ENCODE measurements at regions not wholly inside any gene's neighbourhood (a gene's known extent, or its start where the extent isn't known, plus 50 kb on each side); places are given as distances from the start of the nearest gene placed in this dataset.

DNA sequence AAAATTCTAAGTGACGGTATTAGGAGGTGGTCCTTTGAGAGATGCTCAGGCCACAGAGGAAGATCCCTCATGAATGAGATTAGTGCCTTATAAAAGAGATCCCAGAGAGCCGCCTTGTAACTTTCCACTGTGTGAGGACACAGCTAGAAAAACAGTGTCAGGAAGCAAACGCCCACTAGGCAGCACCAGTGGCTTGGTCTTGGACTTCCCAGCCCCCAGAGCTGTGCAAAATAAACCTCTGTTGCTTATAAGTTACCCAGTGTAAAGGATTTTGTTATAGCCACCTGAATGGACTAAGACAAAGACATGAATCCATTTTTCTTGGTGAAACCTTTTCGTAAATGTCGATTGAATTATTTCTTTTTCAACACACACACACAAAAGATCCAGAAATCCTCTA lies 141.0 kb downstream of the CBLN1 start:
- H3K9me2 ChIP-seq: no peaks in the 10 kb centered on the region
- H3K4me3 ChIP-seq (ENCODE audit: low read depth in 2 of 2, low read length in 1 of 2): no peak overlapping the region
- no peak for DNase-seq
- no peaks in the 10 kb centered on the region for H3F3A ChIP-seq (replicated peaks; ENCODE audit: insufficient read depth)
- POLR2A ChIA-PET: no interaction called here
- H3K27me3 ChIP-seq (ENCODE audit: insufficient read depth): no peaks in the 10 kb centered on the region; the same call in 1 of the 2 replicates
- H3K27ac ChIP-seq (ENCODE audit: low read depth in 2 of 2, low read length in 1 of 2): no peak overlapping the region
- H2AFZ ChIP-seq (ENCODE audit: low read depth): no peak overlapping the region
- TF ChIP-seq FOSL2 (IDR thresholded peaks at IDR 0.05; ENCODE audit: borderline replicate concordance, low read depth) (no peak), TAF1 (IDR thresholded peaks at IDR 0.05; ENCODE audit: borderline replicate concordance, low read depth, low read length) (no peak), RXRA (IDR thresholded peaks at IDR 0.05; ENCODE audit: borderline replicate concordance, low read depth) (no peak), JUND (IDR thresholded peaks at IDR 0.05) (no peak), ELF1 (IDR thresholded peaks at IDR 0.05) (no peak), RAD21 (IDR thresholded peaks at IDR 0.05; ENCODE audit: low read length) (no peak)
- TF ChIP-seq, protein P1, sequence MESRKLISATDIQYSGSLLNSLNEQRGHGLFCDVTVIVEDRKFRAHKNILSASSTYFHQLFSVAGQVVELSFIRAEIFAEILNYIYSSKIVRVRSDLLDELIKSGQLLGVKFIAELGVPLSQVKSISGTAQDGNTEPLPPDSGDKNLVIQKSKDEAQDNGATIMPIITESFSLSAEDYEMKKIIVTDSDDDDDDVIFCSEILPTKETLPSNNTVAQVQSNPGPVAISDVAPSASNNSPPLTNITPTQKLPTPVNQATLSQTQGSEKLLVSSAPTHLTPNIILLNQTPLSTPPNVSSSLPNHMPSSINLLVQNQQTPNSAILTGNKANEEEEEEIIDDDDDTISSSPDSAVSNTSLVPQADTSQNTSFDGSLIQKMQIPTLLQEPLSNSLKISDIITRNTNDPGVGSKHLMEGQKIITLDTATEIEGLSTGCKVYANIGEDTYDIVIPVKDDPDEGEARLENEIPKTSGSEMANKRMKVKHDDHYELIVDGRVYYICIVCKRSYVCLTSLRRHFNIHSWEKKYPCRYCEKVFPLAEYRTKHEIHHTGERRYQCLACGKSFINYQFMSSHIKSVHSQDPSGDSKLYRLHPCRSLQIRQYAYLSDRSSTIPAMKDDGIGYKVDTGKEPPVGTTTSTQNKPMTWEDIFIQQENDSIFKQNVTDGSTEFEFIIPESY (IDR thresholded peaks at IDR 0.05; ENCODE audit: borderline replicate concordance, low read depth): no peak
- TF ChIP-seq, protein P2, sequence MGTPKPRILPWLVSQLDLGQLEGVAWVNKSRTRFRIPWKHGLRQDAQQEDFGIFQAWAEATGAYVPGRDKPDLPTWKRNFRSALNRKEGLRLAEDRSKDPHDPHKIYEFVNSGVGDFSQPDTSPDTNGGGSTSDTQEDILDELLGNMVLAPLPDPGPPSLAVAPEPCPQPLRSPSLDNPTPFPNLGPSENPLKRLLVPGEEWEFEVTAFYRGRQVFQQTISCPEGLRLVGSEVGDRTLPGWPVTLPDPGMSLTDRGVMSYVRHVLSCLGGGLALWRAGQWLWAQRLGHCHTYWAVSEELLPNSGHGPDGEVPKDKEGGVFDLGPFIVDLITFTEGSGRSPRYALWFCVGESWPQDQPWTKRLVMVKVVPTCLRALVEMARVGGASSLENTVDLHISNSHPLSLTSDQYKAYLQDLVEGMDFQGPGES (IDR thresholded peaks at IDR 0.05; ENCODE audit: low read depth, low read length): no peak
- TF ChIP-seq, protein P3, sequence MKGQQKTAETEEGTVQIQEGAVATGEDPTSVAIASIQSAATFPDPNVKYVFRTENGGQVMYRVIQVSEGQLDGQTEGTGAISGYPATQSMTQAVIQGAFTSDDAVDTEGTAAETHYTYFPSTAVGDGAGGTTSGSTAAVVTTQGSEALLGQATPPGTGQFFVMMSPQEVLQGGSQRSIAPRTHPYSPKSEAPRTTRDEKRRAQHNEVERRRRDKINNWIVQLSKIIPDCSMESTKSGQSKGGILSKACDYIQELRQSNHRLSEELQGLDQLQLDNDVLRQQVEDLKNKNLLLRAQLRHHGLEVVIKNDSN (IDR thresholded peaks at IDR 0.05; ENCODE audit: borderline replicate concordance, low read depth): no peak
- TF ChIP-seq, protein P4, sequence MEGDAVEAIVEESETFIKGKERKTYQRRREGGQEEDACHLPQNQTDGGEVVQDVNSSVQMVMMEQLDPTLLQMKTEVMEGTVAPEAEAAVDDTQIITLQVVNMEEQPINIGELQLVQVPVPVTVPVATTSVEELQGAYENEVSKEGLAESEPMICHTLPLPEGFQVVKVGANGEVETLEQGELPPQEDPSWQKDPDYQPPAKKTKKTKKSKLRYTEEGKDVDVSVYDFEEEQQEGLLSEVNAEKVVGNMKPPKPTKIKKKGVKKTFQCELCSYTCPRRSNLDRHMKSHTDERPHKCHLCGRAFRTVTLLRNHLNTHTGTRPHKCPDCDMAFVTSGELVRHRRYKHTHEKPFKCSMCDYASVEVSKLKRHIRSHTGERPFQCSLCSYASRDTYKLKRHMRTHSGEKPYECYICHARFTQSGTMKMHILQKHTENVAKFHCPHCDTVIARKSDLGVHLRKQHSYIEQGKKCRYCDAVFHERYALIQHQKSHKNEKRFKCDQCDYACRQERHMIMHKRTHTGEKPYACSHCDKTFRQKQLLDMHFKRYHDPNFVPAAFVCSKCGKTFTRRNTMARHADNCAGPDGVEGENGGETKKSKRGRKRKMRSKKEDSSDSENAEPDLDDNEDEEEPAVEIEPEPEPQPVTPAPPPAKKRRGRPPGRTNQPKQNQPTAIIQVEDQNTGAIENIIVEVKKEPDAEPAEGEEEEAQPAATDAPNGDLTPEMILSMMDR (IDR thresholded peaks at IDR 0.05): no peak
- CTCF ChIA-PET: no interaction called here
- H4K20me1 ChIP-seq (ENCODE audit: insufficient read depth): no peaks in the 10 kb centered on the region
- H3K4me2 ChIP-seq: no peak overlapping the region
- H3K79me2 ChIP-seq (ENCODE audit: insufficient read depth): no peaks in the 10 kb centered on the region
- H3K4me1 ChIP-seq (ENCODE audit: control insufficient read depth in 1 of 2, insufficient read depth in 2 of 2, low read depth in 1 of 2, low read length in 1 of 2): no peaks in the 10 kb centered on the region
- no peak overlapping the region for H3K9ac ChIP-seq
- H3K36me3 ChIP-seq (replicated peaks in 1 of 2; ENCODE audit: control insufficient read depth in 1 of 2, insufficient read depth in 2 of 2, low read length in 1 of 2): no peaks in the 10 kb centered on the region
- 7% methylated on average over 5 of the region's 5 CpGs for WGBS (ENCODE audit: low lambda C conversion rate)
- H3K9me3 ChIP-seq: no peaks in the 10 kb centered on the region

DNA sequence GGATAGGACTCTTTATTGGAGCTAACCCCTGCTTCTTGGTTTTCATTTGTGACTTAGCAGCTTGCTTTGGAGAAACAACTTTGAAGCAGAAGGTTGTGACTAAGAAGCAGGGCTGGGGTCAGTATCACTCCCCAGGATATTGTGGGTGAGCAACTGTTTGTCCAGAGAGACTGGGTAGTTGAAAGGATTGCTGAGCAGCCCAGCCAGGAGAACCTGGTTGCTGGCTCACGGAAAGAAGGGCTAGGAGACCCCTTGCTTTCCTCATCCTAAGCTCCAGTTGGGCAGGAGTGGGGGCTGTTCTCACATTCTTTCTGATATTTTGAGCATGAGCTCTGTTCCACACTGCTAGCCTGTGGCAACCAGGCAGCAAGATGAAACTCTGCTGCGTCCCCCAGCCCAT lies 151.2 kb downstream of the CBLN1 start:
- Histone ChIP-seq H2AFZ (ENCODE audit: low read depth) (no peak overlapping the region), H3K27ac (ENCODE audit: low read depth in 2 of 2, low read length in 1 of 2) (no peak overlapping the region), H3F3A (replicated peaks; ENCODE audit: insufficient read depth) (no peaks in the 10 kb centered on the region), H3K4me3 (ENCODE audit: low read depth in 2 of 2, low read length in 1 of 2) (no peak overlapping the region), H3K79me2 (ENCODE audit: insufficient read depth) (no peaks in the 10 kb centered on the region), H3K9me2 (no peaks in the 10 kb centered on the region), H3K9ac (no peak overlapping the region), H3K4me2 (no peak overlapping the region), H4K20me1 (ENCODE audit: insufficient read depth) (no peaks in the 10 kb centered on the region), H3K9me3 (no peaks in the 10 kb centered on the region), H3K27me3 (ENCODE audit: insufficient read depth) (no peaks in the 10 kb centered on the region), H3K36me3 (replicated peaks in 1 of 2; ENCODE audit: control insufficient read depth in 1 of 2, insufficient read depth in 2 of 2, low read length in 1 of 2) (no peaks in the 10 kb centered on the region), H3K4me1 (ENCODE audit: control insufficient read depth in 1 of 2, insufficient read depth in 2 of 2, low read depth in 1 of 2, low read length in 1 of 2) (no peaks in the 10 kb centered on the region)
- ChIA-PET POLR2A (no interaction called here), CTCF (no interaction called here)
- 0% methylated on average over 2 of the region's 2 CpGs for WGBS (ENCODE audit: low lambda C conversion rate)
- no peak for DNase-seq
- TF ChIP-seq RAD21 (IDR thresholded peaks at IDR 0.05; ENCODE audit: low read length): no peak
- TF ChIP-seq, protein P5, sequence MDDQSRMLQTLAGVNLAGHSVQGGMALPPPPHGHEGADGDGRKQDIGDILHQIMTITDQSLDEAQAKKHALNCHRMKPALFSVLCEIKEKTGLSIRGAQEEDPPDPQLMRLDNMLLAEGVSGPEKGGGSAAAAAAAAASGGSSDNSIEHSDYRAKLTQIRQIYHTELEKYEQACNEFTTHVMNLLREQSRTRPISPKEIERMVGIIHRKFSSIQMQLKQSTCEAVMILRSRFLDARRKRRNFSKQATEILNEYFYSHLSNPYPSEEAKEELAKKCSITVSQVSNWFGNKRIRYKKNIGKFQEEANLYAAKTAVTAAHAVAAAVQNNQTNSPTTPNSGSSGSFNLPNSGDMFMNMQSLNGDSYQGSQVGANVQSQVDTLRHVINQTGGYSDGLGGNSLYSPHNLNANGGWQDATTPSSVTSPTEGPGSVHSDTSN (IDR thresholded peaks at IDR 0.05): no peak
- TF ChIP-seq ELF1 (IDR thresholded peaks at IDR 0.05): no peak
- no peak for TF ChIP-seq GATA2 (CRISPR knock-in tag; IDR thresholded peaks at IDR 0.05)
- TF ChIP-seq, protein P4 (IDR thresholded peaks at IDR 0.05): no peak
- no peak for TF ChIP-seq CHD2 (IDR thresholded peaks at IDR 0.05; ENCODE audit: low read length, partially characterized antibody)
- no peak for TF ChIP-seq GABPA (IDR thresholded peaks at IDR 0.05; ENCODE audit: low read depth)
- no peak for TF ChIP-seq EZH2phosphoT487 (IDR thresholded peaks at IDR 0.05; ENCODE audit: borderline replicate concordance, low read depth)
- no peak for TF ChIP-seq YY1 (IDR thresholded peaks at IDR 0.05; ENCODE audit: low read depth)
- TF ChIP-seq TCF12 (IDR thresholded peaks at IDR 0.05): no peak
- TF ChIP-seq RXRA (IDR thresholded peaks at IDR 0.05; ENCODE audit: borderline replicate concordance, low read depth): no peak
- TF ChIP-seq JUND (IDR thresholded peaks at IDR 0.05): no peak
- no peak for TF ChIP-seq FOSL2 (IDR thresholded peaks at IDR 0.05; ENCODE audit: borderline replicate concordance, low read depth)
- TF ChIP-seq, protein P3 (IDR thresholded peaks at IDR 0.05; ENCODE audit: borderline replicate concordance, low read depth): no peak
- no peak for TF ChIP-seq RFX5 (IDR thresholded peaks at IDR 0.05; ENCODE audit: low read length)
